ENCODE measurements at regions not wholly inside any gene's neighbourhood (a gene's known extent, or its start where the extent isn't known, plus 50 kb on each side); places are given as distances from the start of the nearest gene placed in this dataset.
"Not testable (repeated sequence)": the region's sequence is repeated elsewhere in the genome, so short reads cannot be mapped to it uniquely, and the experiment has no call there.

DNA sequence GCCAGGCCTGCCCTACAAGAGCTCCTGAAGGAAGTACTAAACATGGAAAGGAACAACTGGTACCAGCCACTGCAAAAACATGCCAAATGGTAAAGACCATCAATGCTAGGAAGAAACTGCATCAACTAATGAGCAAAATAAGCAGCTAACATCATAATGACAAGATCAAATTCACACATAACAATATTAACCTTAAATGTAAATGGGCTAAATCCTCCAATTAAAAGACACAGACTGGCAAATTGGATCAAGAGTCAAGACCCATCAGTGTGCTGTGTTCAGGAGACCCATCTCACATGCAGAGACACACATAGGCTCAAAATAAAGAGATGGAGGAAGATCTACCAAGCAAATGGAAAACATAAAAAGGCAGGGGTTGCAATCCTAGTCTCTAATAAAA lies 119.0 kb upstream of the CARMIL1 start:
- TF ChIP-seq MLX (CRISPR knock-in tag; IDR thresholded peaks at IDR 0.05); ZNF317 (CRISPR knock-in tag; IDR thresholded peaks at IDR 0.05; ENCODE audit: borderline replicate concordance, low read depth); MAX (CRISPR knock-in tag; IDR thresholded peaks at IDR 0.05): not testable (repeated sequence)
- TF ChIP-seq, protein P1, sequence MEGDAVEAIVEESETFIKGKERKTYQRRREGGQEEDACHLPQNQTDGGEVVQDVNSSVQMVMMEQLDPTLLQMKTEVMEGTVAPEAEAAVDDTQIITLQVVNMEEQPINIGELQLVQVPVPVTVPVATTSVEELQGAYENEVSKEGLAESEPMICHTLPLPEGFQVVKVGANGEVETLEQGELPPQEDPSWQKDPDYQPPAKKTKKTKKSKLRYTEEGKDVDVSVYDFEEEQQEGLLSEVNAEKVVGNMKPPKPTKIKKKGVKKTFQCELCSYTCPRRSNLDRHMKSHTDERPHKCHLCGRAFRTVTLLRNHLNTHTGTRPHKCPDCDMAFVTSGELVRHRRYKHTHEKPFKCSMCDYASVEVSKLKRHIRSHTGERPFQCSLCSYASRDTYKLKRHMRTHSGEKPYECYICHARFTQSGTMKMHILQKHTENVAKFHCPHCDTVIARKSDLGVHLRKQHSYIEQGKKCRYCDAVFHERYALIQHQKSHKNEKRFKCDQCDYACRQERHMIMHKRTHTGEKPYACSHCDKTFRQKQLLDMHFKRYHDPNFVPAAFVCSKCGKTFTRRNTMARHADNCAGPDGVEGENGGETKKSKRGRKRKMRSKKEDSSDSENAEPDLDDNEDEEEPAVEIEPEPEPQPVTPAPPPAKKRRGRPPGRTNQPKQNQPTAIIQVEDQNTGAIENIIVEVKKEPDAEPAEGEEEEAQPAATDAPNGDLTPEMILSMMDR (IDR thresholded peaks at IDR 0.05) = not testable (repeated sequence)
- TF ChIP-seq, protein P2, sequence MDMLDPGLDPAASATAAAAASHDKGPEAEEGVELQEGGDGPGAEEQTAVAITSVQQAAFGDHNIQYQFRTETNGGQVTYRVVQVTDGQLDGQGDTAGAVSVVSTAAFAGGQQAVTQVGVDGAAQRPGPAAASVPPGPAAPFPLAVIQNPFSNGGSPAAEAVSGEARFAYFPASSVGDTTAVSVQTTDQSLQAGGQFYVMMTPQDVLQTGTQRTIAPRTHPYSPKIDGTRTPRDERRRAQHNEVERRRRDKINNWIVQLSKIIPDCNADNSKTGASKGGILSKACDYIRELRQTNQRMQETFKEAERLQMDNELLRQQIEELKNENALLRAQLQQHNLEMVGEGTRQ (CRISPR knock-in tag; IDR thresholded peaks at IDR 0.05) = not testable (repeated sequence)

All from WTC11 (cell line).